Transverse colon (tissue), 3 donors: ENCODE measurements at regions not wholly inside any gene's neighbourhood (a gene's known extent, or its start where the extent isn't known, plus 50 kb on each side); places are given as distances from the start of the nearest gene placed in this dataset.

Experiments
- CTCF ChIP-seq, 5 experiments: fragments of 200-600 bp in 3 of 5; fragments of 450-650 bp in 2 of 5; sonication (generic) in 3 of 5; IDR thresholded peaks; 1 replicate in 2 of 5; 2 replicates in 3 of 5; pipeline ENCODE4 v1.5.1; 2016 to 2017; ENCODE audit warnings: antibody characterized with exemption in 5 of 5, inconsistent platforms in 3 of 5, mild to moderate bottlenecking in 2 of 5, moderate library complexity in 1 of 5
- POLR2A ChIP-seq: fragments of 450-650 bp; IDR thresholded peaks from one replicate; pipeline ENCODE4 v1.6.1; 2016; ENCODE audit warnings: antibody characterized with exemption, mild to moderate bottlenecking, moderate library complexity

GRCh38 chr3:20528180-20528770 lies 342.3 kb upstream of the SGO1 start:
- no peak for TF ChIP-seq CTCF (IDR thresholded peaks at IDR 0.05)
- TF ChIP-seq POLR2A: no peak
